ENCODE measurements at regions not wholly inside any gene's neighbourhood (a gene's known extent, or its start where the extent isn't known, plus 50 kb on each side); places are given as distances from the start of the nearest gene placed in this dataset.

DNA sequence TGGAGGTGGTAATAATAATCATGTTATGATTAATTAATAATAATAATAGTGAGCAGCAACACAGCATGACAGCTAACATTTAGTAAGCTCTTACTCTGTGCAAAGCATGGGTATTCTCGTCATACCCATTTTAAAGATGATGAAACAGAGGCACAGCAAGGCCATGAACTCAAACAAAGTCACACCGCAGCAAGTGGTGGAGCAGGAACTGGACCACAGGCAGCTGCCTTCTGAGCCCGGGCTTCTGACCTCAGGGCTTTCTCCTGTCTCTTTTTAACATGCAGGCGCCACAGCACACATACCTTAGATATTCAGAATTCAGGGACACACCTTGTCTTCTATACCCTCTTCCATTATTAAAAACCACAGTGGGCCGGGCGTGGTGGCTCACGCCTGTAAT is 50.7 kb upstream of the SPATA12 start:
- no peak for DNase-seq (ENCODE audit: low read depth in 2 of 2)

DNA sequence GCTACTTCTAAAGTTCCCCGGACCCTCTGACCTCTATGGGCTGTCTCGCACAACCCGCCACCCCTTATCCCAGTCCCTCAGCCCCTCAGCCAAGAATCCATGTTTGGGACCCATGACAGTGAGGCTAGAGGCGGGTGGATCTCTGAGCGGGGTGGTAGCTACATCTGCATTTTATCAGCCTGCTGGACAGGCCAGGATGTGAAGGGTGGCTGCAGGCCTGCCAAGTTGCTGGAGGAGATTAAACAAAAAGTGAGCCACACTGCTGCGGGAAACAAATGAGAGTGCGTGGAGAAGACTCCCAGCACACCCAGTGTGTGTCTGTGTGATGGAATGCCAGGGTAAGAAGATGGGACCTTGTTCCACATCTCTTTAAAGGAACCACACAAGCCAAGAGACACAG is 51.1 kb upstream of the SPATA12 start:
- DNase-seq (ENCODE audit: low read depth in 2 of 2), result no peak

DNA sequence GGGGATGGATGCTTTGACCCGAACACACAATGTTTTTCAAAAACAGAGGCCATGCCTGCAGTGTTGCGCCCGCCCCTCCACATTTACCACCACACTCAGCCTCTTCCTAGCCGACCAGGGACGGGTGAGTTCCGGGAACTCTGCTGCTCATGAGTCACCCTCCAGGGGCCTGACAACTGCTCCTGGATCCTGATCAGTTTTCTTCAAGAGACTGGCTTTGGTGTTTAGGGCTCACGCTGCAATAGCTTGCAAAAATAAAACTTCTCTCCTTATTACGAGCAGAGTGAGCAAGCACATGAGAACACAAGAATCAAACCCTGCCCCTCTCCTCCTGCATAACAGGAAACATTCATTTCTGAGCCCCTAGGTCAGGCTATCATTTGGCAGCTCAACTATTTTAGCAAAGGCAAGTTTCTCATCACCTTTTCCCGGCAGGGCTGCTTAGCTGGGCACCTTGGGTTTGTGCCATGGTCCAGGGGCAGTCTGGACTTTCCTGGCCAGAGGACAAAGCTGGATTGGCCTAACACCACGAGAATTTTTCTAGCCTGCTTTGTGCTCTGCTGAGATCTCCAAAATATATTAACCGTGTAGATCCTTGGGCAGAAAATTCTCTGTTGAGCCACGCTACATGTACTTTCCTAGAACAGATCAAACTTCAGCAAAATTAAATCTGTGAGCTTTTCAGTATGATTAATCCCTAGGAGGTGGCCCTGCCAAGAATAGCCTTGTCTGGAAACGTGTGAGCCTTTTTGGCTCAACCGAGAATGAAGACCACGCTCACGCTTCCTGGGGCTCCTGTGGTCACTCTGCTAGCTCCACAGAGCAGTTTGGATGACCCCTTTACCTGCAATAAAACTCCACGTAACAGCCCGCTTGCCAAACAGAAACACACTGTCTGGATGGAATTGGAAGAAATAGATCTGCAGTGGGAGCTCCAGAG is 52.7 kb upstream of the SPATA12 start:
- peak; percentile 5 to 17 for DNase-seq (ENCODE audit: low read depth in 2 of 2)

DNA sequence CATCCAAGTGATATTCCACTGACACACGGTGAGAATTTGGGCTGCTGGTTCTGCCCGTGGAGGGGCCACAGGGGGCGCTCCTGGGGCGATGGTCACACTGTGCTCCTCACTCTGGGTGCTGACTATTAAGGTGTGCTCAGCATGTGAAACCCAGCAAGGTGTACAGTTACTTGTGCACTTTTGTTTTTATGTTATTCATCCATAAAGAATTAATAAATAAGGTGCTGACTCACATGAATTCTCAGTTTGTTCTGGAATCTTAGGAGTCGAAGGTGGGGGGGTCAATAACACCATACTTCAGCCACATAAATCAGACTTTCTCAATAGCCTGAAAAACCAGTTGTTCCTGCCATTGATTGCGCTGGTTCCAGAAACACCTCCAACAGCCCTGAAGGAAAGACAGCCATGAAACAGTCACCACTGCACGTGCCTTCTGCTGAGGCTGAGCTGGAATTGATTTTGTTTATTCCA is 53.5 kb upstream of the SPATA12 start:
- DNase-seq (ENCODE audit: low read depth in 2 of 2), result no peak

DNA sequence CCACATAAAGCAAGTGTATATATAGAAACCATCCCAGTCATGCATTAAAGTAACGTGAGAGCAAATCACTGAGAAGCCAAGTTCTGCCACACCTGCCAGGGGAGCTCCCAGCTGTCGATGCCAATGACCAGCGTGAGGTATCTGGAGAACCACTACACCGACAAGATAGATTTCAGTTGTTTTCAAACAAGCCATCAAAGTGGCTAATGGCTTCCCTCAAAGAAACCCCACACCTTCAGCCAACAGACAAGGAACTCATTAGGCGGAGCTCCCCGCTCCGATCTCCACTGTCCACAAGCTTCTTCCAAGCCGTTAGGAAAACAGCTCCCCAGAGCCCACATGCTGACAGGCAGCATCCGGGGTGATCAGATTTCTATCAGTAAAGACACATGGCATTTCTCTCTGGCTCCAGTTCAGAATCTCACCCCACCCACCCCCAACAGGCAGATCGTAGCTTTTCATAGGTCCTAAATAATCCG is 54.2 kb upstream of the SPATA12 start:
- no peak for DNase-seq (ENCODE audit: low read depth in 2 of 2)

DNA sequence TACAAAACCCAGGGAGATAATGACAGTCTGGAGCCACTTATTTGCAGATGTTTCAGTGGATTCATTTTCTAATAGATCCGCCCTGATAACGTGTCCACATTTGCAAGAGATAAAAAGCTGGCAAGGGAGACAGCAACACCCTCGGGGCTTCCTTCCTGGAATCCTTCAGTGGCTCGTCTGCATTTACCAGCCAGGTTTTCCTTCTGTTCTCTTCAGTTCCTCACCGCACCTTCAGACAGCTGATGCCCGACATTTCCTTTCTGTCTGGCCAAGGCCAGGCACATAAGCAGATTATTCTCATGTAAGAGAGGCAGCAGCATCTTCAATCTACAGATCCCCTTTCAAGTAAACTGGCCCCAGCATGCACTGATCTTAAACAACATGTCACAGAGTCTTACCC is 56.2 kb upstream of the SPATA12 start:
- no peak for DNase-seq (ENCODE audit: low read depth in 2 of 2)

DNA sequence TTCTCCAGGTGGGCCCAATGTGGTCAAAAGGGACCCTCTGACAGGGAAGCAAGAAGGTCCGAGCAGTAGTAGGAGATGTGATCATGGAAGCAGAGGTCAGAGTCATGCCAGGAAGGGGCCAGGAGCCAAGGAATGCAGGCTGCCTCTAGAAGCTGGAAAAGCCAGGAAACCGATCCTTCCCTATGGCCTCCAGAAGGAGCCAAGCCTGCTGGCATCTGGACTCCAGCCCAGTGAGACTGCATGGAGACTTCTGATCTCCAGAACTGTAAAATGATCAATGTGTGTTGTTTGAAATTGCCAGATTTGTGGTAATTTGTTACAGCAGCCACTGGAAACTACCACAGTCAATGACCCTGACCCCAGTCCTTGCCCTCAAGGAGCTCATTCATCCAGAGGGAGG is 56.8 kb upstream of the SPATA12 start:
- DNase-seq (ENCODE audit: low read depth in 2 of 2), result no peak

DNA sequence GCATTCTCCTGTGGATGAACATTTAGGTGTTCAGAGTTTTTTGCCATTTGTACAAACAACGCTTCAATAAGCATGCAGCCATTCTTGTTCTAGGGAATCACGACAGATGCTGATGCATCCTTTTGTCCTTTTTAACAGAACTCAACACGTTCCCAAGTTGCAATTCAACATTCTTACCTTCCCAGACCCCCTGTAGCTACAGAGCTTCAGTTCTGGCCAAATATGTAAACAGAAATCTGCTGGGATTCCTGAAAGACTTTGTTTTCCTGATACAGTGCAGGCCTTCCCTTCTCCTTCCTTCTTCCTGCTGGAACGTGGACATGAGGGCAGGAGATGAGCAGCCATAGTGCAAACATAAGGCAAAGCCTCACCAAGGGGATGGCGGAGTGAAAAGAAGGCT is 59.1 kb upstream of the SPATA12 start:
- no peak for DNase-seq (ENCODE audit: low read depth in 2 of 2)

DNA sequence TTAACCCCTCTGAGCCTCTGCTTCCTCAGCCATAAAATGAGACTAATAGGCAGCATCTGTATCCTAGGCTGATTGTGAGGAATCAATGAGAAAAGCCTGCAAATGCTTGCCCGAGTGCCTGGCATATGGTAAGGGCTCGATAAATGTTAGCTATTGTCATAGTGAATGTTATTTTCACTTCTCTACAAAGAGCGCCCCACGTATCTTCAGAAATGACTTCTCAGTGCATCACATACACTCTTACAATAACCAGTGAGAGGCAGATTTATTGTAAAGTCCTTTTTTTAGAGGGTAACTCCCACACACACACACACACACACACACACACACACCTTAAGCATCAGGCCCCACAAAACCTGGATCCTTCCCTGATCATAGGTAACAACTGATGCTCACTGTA is 60.5 kb upstream of the SPATA12 start:
- no peak for DNase-seq (ENCODE audit: low read depth in 2 of 2)

DNA sequence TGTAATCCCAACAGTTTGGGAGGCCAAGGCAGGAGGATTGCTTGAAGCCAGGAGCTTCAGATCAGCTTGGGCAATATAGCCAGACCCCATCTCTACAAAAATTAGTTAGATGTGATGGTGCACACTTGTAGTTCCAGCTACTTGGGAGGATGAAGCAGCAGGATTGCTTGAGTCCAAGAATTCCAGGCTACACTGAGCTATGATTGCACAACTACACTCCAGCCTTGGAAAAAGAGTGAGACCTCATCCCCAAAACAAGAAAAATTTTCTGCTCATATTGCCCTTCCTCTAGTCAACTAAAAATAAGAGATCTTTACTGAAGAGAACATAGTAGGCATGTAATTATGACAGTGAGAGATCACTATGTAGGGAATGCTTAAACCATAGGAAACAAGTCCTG is 60.9 kb upstream of the SPATA12 start:
- DNase-seq (ENCODE audit: low read depth in 2 of 2), result no peak

DNA sequence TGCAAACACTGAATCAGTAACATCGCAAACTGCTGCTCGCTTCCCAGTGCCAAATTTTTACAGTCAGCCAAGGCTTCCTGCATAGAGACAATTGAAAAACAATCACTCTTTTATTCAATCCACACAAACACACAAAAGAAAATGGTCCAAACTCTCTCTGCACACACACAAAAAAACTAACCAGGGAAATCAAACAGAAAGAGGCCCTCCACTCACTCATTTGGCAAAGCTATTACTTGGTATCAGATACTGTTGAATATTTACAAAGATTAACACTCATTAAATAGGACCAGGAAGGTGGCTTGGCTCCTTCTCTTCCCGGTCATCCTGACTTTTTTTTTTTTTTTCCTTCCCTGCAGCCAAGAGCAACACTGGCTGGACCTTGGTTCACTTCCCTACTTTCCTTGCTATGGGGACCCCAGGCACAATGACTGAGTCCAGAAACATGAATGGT is 62.4 kb upstream of the SPATA12 start:
- DNase-seq (ENCODE audit: low read depth in 2 of 2), result no peak

DNA sequence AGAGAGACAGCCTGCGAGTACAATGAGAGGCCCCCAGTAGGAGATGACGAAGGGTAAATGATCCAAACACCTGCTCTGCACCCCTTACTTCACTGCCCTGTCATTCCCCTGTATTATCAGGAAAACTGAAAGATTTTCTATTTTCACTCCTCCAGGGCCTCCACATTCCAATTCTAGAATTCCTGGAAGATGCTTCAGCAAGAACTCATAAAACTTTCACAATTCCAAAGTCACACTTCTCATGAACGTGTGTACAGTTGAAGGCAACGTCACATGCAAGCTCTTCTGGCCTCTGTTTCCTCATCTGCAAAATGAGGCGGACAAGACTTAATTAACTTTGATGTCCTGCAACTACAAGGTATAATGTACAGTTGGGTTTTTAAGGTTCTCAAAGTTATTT is 62.8 kb upstream of the SPATA12 start:
- no peak for DNase-seq (ENCODE audit: low read depth in 2 of 2)

DNA sequence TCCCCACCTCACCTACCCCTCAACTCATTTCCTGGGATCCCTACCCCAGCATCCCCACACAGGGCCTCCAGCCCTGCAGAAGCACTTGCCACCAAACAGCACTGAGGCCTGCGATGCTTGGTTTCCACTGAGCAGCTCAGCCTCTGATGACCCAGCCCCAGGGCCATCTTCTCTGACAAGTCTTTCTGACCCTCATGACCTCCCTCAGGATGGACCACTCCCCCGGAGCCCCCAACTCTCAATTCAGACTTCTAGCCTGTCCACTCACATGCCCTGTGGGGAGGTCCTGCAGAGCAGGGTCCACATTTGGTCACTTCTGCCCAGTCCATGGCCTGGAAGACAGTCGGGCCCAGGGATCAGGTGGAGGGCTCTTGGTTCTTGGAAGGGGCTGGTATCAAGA is 63.4 kb upstream of the SPATA12 start:
- DNase-seq (ENCODE audit: low read depth in 2 of 2), result no peak

DNA sequence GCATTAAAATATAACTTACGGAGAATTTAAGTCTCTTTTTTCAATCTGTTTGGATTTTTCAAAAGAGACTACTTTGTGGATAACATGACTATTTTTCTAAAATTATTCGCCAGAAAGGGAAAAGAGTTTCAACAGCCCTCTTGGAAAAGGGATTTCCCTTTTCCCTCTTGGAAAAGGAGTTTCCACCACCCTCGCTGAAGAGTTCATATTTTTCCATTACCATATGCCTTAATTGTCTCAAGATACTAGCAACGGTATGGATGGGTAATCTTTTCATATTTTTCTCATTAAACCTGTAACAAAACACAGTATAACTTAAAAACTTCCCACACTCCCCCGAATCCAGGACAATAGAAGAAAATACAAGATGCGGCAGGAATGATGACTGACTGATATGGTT is 66.1 kb upstream of the SPATA12 start:
- no peak for DNase-seq (ENCODE audit: low read depth in 2 of 2)

DNA sequence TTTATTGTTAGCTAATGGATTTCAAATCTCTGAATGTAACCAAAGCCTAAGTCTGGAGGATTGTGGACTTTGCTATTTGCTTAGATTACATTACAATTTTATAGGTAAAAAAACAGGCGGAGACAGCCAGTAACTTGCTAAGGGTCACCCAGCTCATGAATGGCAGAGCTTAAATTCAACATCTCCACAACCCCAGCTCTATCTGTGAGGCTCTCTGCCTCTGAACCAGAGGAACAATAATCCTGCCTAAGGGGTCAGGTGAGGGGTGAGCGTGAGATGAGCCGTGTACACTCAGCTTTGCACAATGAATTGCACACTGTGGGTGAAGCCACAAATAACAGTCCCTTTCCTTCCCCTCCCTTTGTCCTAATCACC is 69.8 kb upstream of the SPATA12 start:
- DNase-seq (ENCODE audit: low read depth in 2 of 2), result no peak

DNA sequence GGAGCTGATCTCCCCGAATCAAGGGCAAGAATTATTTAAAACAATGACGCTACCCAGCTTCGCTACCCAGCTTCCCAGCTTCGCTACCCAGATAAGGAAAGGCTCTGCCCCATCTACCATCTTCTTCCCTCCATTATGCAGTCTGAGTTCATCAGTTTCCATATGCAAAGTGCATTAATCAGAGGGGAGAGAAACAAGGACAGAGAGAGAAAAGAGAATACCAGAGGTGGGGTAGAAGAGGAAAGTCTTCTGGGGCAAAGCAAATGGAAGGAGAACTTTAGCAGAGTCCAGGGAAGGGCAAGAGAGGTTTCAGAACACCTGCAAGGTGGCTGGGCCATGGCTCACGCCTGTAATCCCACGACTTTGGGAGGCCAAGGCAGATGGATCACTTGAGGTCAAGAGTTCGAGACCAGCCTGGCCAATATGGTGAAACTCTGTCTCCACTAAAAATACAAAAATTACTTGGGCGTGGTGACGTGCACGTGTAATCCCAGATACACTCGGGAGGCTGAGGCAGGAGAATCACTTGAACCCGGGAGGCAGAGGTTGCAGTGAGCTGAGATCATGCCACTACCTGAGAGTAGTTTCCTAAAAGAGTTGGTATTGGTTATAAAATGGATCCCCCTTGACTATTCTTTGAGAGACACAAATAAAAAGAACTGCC is 70.4 kb upstream of the SPATA12 start:
- no peak for DNase-seq (ENCODE audit: low read depth in 2 of 2)

DNA sequence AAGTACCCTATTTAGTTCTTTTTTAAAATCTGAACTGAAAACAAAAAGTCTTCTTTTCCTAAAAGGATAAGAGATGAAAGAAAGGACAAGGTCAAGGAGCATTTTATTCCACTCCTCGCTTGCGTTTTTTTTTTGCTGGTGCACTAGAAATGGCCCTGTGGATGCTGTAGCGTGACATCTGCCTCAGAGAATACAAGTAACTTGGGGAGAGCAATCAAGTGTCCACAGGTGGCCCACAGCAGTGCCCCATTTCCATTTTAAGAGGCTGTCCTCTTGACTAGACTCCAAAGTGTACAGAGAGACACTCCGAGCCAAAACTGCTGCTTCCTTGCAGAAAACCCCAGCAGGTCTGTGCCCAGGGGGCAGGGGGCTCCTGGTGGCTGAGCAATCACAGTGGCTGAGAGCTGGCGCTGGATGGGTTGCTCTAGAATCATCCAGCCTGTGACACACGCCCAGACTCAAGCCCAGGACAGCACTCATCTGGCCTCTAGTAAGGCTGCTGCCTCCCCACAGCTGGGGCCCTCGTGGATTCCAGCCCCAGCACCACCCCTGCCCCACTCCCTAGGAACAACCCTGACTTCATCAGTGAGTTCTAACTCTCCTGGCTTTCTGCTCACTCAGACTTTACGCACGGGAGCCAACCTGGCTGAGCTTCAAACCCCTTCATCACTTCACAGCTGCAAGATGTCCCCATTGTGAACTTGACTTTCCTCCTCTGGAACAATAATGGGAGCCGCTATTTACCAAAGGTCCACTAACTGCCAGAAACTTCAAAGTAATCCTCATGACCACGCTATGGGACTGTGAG is 71.1 kb upstream of the SPATA12 start:
- DNase-seq (ENCODE audit: low read depth in 2 of 2), result no peak

DNA sequence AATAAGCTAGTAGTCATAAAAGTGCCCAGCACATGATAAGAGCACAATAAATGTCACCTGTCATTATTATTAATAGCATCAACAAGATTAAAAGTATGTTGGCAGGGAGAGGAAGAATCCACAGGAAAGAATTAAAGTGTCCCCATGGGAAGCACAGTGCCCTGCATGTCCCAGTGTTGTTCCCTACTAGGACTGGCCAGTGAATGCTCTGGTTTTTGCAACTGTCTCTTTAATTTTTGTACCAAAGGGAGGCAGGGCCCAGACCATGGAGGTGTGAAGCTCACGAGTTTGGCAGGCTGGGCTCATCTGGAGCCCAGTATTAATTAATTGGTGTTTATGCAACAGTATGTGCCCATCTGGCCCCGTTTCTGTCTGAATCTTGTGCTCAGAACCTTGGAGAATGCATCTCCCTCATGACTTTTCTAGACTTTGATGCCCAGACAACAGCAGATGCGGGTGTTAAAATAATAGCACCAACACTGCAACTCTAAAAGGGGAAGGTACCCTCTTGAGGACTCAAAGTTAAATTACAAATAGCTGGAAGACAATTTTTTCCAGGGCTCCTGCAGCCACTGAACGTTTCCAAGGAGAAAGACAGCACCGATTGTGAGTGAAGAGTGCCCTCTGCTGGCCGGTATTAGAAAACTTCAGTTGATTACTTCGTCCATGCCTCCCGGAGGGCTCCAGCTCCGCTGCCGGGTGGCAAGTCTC is 71.9 kb upstream of the SPATA12 start:
- DNase-seq (ENCODE audit: low read depth in 2 of 2), result peak; percentile 37 to 47

DNA sequence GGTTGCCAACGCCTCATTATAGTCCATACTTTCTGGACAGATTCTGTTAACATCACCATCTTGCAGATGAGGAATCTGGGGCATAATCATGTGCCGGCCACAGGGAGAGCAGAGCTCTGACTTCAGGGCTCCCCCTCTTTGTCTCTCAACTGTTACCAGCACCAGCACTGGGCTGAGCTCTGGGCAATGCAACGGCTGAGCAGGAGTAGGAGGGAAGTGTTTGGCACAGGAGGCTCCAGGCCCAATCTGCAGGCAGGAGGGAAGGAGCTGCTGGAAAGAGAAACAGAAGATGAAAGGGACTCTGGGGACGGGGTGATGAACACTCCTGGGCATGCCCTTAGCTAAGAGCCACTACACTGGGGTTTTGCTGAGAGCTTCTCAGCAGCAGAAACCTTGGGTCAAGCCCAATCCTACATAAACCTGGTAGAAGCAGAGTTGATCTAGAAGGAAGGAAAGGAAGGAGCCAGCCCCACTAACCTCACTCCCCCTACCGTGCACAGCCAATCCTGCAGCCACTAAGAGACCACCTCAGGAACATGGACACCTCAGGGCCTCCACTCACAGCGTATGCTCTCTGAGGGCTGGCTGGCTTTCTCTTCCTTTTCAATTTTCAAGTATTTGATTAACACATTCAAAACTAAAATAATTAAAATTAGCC is 73.1 kb upstream of the SPATA12 start:
- no peak for DNase-seq (ENCODE audit: low read depth in 2 of 2)

DNA sequence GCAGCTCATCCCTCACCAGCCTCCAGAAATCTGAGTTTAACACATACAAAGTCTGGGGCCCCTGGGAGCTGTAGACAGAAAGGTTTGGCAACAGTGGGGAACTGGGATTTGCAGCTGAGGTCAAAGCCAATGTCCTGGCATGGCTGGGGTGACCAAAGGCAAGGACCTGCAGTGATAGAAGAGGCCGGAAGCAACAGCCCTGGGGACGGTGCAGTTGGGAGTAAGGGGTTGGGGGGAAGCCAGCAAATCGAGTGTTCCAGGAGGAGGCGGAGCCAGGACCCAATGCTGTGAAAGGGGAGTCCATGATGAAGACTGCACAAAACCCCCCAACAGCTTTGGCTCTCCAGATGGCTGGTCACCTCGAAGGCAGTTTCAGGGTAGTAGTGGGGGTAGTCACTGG is 74.1 kb upstream of the SPATA12 start:
- DNase-seq (ENCODE audit: low read depth in 2 of 2), result no peak

DNA sequence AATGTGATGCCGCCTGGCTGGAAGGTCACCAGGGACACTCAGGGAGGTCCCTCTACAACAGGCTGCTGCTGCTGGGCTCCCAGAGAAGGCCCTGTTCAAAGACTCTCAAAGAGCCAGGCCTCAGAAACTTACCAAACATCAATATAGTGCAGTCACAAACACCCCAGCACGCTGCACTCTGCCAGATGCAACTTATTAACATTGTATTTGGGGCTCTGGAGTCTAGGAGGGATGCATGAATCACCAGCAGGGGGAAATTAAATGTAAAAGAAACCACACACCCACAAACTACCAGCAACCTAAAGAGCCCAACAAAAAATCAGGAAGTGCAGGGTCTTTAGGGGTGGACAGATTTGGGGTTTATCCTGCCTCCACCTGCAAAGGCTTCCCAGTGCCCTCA is 74.6 kb upstream of the SPATA12 start:
- DNase-seq (ENCODE audit: low read depth in 2 of 2), result no peak
